Activated naive CD8-positive, alpha-beta T cell treated with anti-CD3 and anti-CD28 coated beads for 36 hours (primary cell): ENCODE measurements at regions not wholly inside any gene's neighbourhood (a gene's known extent, or its start where the extent isn't known, plus 50 kb on each side); places are given as distances from the start of the nearest gene placed in this dataset.
A peak's percentile ranks its signal among the peaks of the same experiment; 100 is the strongest.
"Not testable (repeated sequence)": the region's sequence is repeated elsewhere in the genome, so short reads cannot be mapped to it uniquely, and the experiment has no call there.

Experiments
- DNase-seq: peaks from one replicate; pipeline ENCODE4 v3.0.0; 2021
- H3K27ac Mint-ChIP-seq: one replicate; pipeline ENCODE4 v1.8.0; 2022; ENCODE audit warnings: mild to moderate bottlenecking, moderate library complexity, mixed read lengths
- H3K27me3 Mint-ChIP-seq: one replicate; pipeline ENCODE4 v1.8.0; 2022; ENCODE audit warnings: mild to moderate bottlenecking, mixed read lengths
- H3K36me3 Mint-ChIP-seq: one replicate; pipeline ENCODE4 v1.8.0; 2021; ENCODE audit warnings: mild to moderate bottlenecking, mixed read lengths
- H3K4me1 Mint-ChIP-seq: one replicate; pipeline ENCODE4 v1.8.0; 2021; ENCODE audit warnings: mixed read lengths
- H3K4me3 Mint-ChIP-seq: one replicate; pipeline ENCODE4 v1.8.0; 2022; ENCODE audit warnings: mild to moderate bottlenecking, moderate library complexity, mixed read lengths
- H3K9me3 Mint-ChIP-seq: one replicate; pipeline ENCODE4 v1.8.0; 2022; ENCODE audit warnings: mixed read lengths

GRCh38 chr12:66808606-66809005 lies 129.7 kb upstream of the GRIP1 start:
- Mint-ChIP-seq H3K4me1 (peaks cover 10% of the 10 kb centered on the region), H3K9me3 (no peaks in the 10 kb centered on the region), H3K27ac (no peak overlapping the region), H3K27me3 (no peaks in the 10 kb centered on the region), H3K4me3 (no peak overlapping the region), H3K36me3 (no peaks in the 10 kb centered on the region)
- no peak for DNase-seq

- H3K27ac Mint-ChIP-seq: no peak overlapping the region
- peaks cover 12% of the 10 kb centered on the region for H3K4me1 Mint-ChIP-seq
- no peaks in the 10 kb centered on the region for H3K36me3 Mint-ChIP-seq
- DNase-seq: peak; percentile 18
- H3K9me3 Mint-ChIP-seq: no peaks in the 10 kb centered on the region
- no peak overlapping the region for H3K4me3 Mint-ChIP-seq
- no peaks in the 10 kb centered on the region for H3K27me3 Mint-ChIP-seq
These were observed 134.4 kb upstream of the GRIP1 start for GRCh38 chr12:66813137-66813892.

GRCh38 chr12:66819587-66819986 lies 140.7 kb upstream of the GRIP1 start:
- Mint-ChIP-seq H3K36me3 (no peaks in the 10 kb centered on the region), H3K4me3 (no peak overlapping the region), H3K4me1 (peaks cover 2% of the 10 kb centered on the region), H3K9me3 (peaks cover 3% of the 10 kb centered on the region), H3K27me3 (no peaks in the 10 kb centered on the region), H3K27ac (no peak overlapping the region)
- no peak for DNase-seq

- H3K9me3 Mint-ChIP-seq: peaks cover 3% of the 10 kb centered on the region
- H3K27me3 Mint-ChIP-seq: no peaks in the 10 kb centered on the region
- DNase-seq: no peak
- no peak overlapping the region for H3K27ac Mint-ChIP-seq
- no peaks in the 10 kb centered on the region for H3K36me3 Mint-ChIP-seq
- no peak overlapping the region for H3K4me3 Mint-ChIP-seq
- H3K4me1 Mint-ChIP-seq: peaks cover 5% of the 10 kb centered on the region
These were observed 144.1 kb upstream of the GRIP1 start for GRCh38 chr12:66822961-66823360.

GRCh38 chr12:66823857-66824570 lies 145.1 kb upstream of the GRIP1 start:
- Mint-ChIP-seq H3K4me3 (no peak overlapping the region), H3K36me3 (no peaks in the 10 kb centered on the region), H3K27me3 (no peaks in the 10 kb centered on the region), H3K4me1 (peaks cover 12% of the 10 kb centered on the region), H3K9me3 (peaks cover 3% of the 10 kb centered on the region), H3K27ac (no peak overlapping the region)
- DNase-seq: no peak

GRCh38 chr12:66825921-66826320 lies 147.0 kb upstream of the GRIP1 start:
- DNase-seq, H3K27me3 Mint-ChIP-seq, H3K4me3 Mint-ChIP-seq, H3K9me3 Mint-ChIP-seq, H3K36me3 Mint-ChIP-seq, H3K27ac Mint-ChIP-seq: not testable (repeated sequence)
- peaks cover 29% of the 10 kb centered on the region for H3K4me1 Mint-ChIP-seq

GRCh38 chr12:66829660-66830325 lies 150.9 kb upstream of the GRIP1 start:
- peaks cover 47% of the 10 kb centered on the region for H3K4me1 Mint-ChIP-seq
- peak overlapping the region; percentile 34 for H3K4me3 Mint-ChIP-seq
- peak; percentile 9 for DNase-seq
- H3K36me3 Mint-ChIP-seq: no peaks in the 10 kb centered on the region
- H3K27me3 Mint-ChIP-seq: peaks cover 4% of the 10 kb centered on the region
- peak overlapping the region; percentile 70 for H3K27ac Mint-ChIP-seq
- H3K9me3 Mint-ChIP-seq: no peaks in the 10 kb centered on the region

GRCh38 chr12:66831495-66831894 lies 152.6 kb upstream of the GRIP1 start:
- no peak overlapping the region for H3K27ac Mint-ChIP-seq
- H3K36me3 Mint-ChIP-seq: no peaks in the 10 kb centered on the region
- peaks cover 50% of the 10 kb centered on the region for H3K4me1 Mint-ChIP-seq
- H3K27me3 Mint-ChIP-seq: peaks cover 4% of the 10 kb centered on the region
- no peaks in the 10 kb centered on the region for H3K9me3 Mint-ChIP-seq
- no peak for DNase-seq
- H3K4me3 Mint-ChIP-seq: no peak overlapping the region

GRCh38 chr12:66832997-66833396 lies 154.1 kb upstream of the GRIP1 start:
- H3K4me3 Mint-ChIP-seq: no peak overlapping the region
- H3K27ac Mint-ChIP-seq: no peak overlapping the region
- H3K27me3 Mint-ChIP-seq: peaks cover 4% of the 10 kb centered on the region
- DNase-seq: no peak
- H3K9me3 Mint-ChIP-seq: peaks cover 1% of the 10 kb centered on the region
- peaks cover 55% of the 10 kb centered on the region for H3K4me1 Mint-ChIP-seq
- no peaks in the 10 kb centered on the region for H3K36me3 Mint-ChIP-seq

- Mint-ChIP-seq H3K9me3 (peaks cover 1% of the 10 kb centered on the region), H3K4me3 (no peak overlapping the region), H3K36me3 (no peaks in the 10 kb centered on the region), H3K4me1 (peaks cover 22% of the 10 kb centered on the region), H3K27me3 (peaks cover 4% of the 10 kb centered on the region), H3K27ac (no peak overlapping the region)
- DNase-seq: no peak
These were observed 157.9 kb upstream of the GRIP1 start for GRCh38 chr12:66836623-66837310.

- no peak for DNase-seq
- Mint-ChIP-seq H3K4me3 (no peak overlapping the region), H3K27me3 (peaks cover 4% of the 10 kb centered on the region), H3K9me3 (peaks cover 1% of the 10 kb centered on the region), H3K4me1 (peaks cover 17% of the 10 kb centered on the region), H3K36me3 (no peaks in the 10 kb centered on the region), H3K27ac (no peak overlapping the region)
These were observed 158.4 kb upstream of the GRIP1 start for GRCh38 chr12:66837311-66837627.

- Mint-ChIP-seq H3K4me1 (peaks cover 13% of the 10 kb centered on the region), H3K36me3 (no peaks in the 10 kb centered on the region), H3K9me3 (peaks cover 2% of the 10 kb centered on the region), H3K27me3 (peaks cover under 1% of the 10 kb centered on the region), H3K27ac (no peak overlapping the region), H3K4me3 (no peak overlapping the region)
- no peak for DNase-seq
These were observed 159.5 kb upstream of the GRIP1 start for GRCh38 chr12:66838366-66838765.

- H3K27me3 Mint-ChIP-seq: no peaks in the 10 kb centered on the region
These were observed 170.1 kb upstream of the GRIP1 start for GRCh38 chr12:66848967-66849366.

GRCh38 chr12:66851134-66851533 lies 172.3 kb upstream of the GRIP1 start:
- Mint-ChIP-seq H3K27me3 (no peaks in the 10 kb centered on the region), H3K4me3 (no peak overlapping the region), H3K27ac (no peak overlapping the region), H3K36me3 (no peaks in the 10 kb centered on the region), H3K4me1 (no peaks in the 10 kb centered on the region), H3K9me3 (no peaks in the 10 kb centered on the region)
- DNase-seq: no peak

More at GRCh38 chr12:66848967-66849366, 170.1 kb upstream of the GRIP1 start:
- no peak for DNase-seq
- Mint-ChIP-seq H3K4me3 (no peak overlapping the region), H3K4me1 (no peaks in the 10 kb centered on the region), H3K9me3 (no peaks in the 10 kb centered on the region), H3K36me3 (no peaks in the 10 kb centered on the region), H3K27ac (no peak overlapping the region)

- Mint-ChIP-seq H3K4me3 (no peak overlapping the region), H3K9me3 (no peaks in the 10 kb centered on the region), H3K36me3 (no peaks in the 10 kb centered on the region), H3K27ac (no peak overlapping the region), H3K4me1 (no peaks in the 10 kb centered on the region), H3K27me3 (no peaks in the 10 kb centered on the region)
- DNase-seq: no peak
These were observed 173.2 kb upstream of the GRIP1 start for GRCh38 chr12:66852091-66852490.
